HG02571 (cell line): ENCODE measurements at regions not wholly inside any gene's neighbourhood (a gene's known extent, or its start where the extent isn't known, plus 50 kb on each side); places are given as distances from the start of the nearest gene placed in this dataset.
A peak's percentile ranks its signal among the peaks of the same experiment; 100 is the strongest.
"Not testable (repeated sequence)": the region's sequence is repeated elsewhere in the genome, so short reads cannot be mapped to it uniquely, and the experiment has no call there.

Source experiments
- ATAC-seq: cut with Tn5 transposase; IDR thresholded peaks from one replicate; pipeline ENCODE4 v1.9.1; 2021; ENCODE audit warnings: mild to moderate bottlenecking, moderate library complexity; ENCODE audit not compliant: unreplicated experiment

DNA sequence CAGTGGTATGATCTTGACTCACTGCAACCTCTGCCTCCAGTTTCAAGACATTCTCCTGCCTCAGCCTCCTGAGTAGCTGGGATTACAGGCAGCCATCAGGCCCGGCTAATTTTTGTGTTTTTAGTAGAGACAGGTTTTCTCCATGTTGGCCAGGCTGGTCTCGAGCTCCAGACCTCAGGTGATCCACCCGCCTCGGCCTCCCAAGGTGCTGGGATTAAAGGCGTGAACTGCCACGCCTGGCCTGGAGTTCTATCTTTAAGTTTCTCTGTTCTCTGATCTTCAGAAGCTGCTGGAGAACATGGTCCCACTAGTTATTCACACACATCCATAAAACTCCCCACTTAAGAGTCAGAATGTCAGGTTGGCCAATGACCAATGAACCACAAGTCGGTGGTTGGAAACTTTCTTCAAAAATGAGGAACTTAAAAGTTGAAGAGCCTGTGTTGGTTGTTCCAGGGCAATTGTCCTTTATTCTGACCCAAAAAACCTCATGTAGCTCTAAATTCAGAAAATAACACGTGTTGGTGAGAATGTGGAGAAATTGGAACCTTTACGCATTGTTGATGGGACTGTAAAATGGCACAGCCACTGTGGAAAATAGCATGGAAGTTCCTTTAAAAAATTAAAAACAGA is 55.9 kb upstream of the PIK3CB start:
- ATAC-seq = peak; percentile 66

- ATAC-seq = no peak
These were observed 55.1 kb upstream of the PIK3CB start for GRCh38 chr3:138889792-138890191.

GRCh38 chr3:138888560-138888959 is 53.8 kb upstream of the PIK3CB start:
- no peak for ATAC-seq

GRCh38 chr3:138886096-138886495 is 51.4 kb upstream of the PIK3CB start:
- ATAC-seq = not testable (repeated sequence)
